GM12801 (cell line): ENCODE measurements at regions not wholly inside any gene's neighbourhood (a gene's known extent, or its start where the extent isn't known, plus 50 kb on each side); places are given as distances from the start of the nearest gene placed in this dataset.

Source experiments
- CTCF ChIP-seq: IDR thresholded peaks from one replicate; pipeline ENCODE4 v1.5.1; 2011; ENCODE audit warnings: control low read depth; ENCODE audit not compliant: insufficient read length; ENCODE audit errors: extremely low read depth

GRCh38 chr17:5881849-5882248 lies 188.3 kb upstream of the WSCD1 start:
- TF ChIP-seq CTCF = no peak

- TF ChIP-seq CTCF = no peak
Measured at GRCh38 chr17:5883775-5884665, 186.2 kb upstream of the WSCD1 start.

- no peak for TF ChIP-seq CTCF
Measured at GRCh38 chr17:5885336-5885735, 184.8 kb upstream of the WSCD1 start.

- no peak for TF ChIP-seq CTCF
Measured at GRCh38 chr17:5888811-5889210, 181.4 kb upstream of the WSCD1 start.

GRCh38 chr17:5892921-5893675 lies 177.1 kb upstream of the WSCD1 start:
- TF ChIP-seq CTCF = no peak

- no peak for TF ChIP-seq CTCF
Measured at GRCh38 chr17:5893741-5894140, 176.4 kb upstream of the WSCD1 start.

GRCh38 chr17:5895276-5895675 lies 174.9 kb upstream of the WSCD1 start:
- no peak for TF ChIP-seq CTCF
